MM.1S (cell line): ENCODE measurements at regions not wholly inside any gene's neighbourhood (a gene's known extent, or its start where the extent isn't known, plus 50 kb on each side); places are given as distances from the start of the nearest gene placed in this dataset.

ENCODE experiments used
- DNase-seq: peaks from one replicate; pipeline ENCODE4 v3.0.0-alpha.2; 2015
- H2AFZ ChIP-seq: fragments of 300-600 bp; sonication (generic); 2 replicates; pipeline ENCODE4 v1.6.0; 2016; ENCODE audit warnings: antibody characterized with exemption, low read length
- H3F3A ChIP-seq: fragments of 300-600 bp; sonication (generic); 2 replicates; pipeline ENCODE4 v1.6.1; 2016; ENCODE audit warnings: mild to moderate bottlenecking, antibody characterized with exemption, low read length, moderate library complexity, mixed read lengths; ENCODE audit not compliant: insufficient read depth
- H3K27ac ChIP-seq: fragments of 300-600 bp; sonication (generic); 2 replicates; pipeline ENCODE4 v1.5.1; 2016; ENCODE audit warnings: mild to moderate bottlenecking, low read length
- H3K27me3 ChIP-seq: fragments of 300-600 bp; sonication (generic); replicated peaks from 2 replicates; pipeline ENCODE4 v1.6.0; 2016; ENCODE audit warnings: low read length; ENCODE audit not compliant: insufficient read depth
- H3K36me3 ChIP-seq: fragments of 300-600 bp; sonication (generic); replicated peaks from 2 replicates; pipeline ENCODE4 v1.6.1; 2016; ENCODE audit warnings: mild to moderate bottlenecking, low read length, mixed read lengths; ENCODE audit not compliant: insufficient read depth
- H3K4me1 ChIP-seq: fragments of 300-600 bp; sonication (generic); 2 replicates; pipeline ENCODE4 v1.6.1; 2016; ENCODE audit warnings: low read length, mixed read lengths
- H3K4me2 ChIP-seq: fragments of 300-600 bp; sonication (generic); 2 replicates; pipeline ENCODE4 v1.6.0; 2016; ENCODE audit warnings: low read depth, low read length
- H3K4me3 ChIP-seq: fragments of 300-600 bp; sonication (generic); 2 replicates; pipeline ENCODE4 v1.5.1; 2016; ENCODE audit warnings: low read length, mixed read lengths
- H3K79me2 ChIP-seq: fragments of 300-600 bp; sonication (generic); 2 replicates; pipeline ENCODE4 v1.6.1; 2016; ENCODE audit warnings: mixed run types, low read length, mixed read lengths
- H3K9ac ChIP-seq: fragments of 300-600 bp; sonication (generic); 2 replicates; pipeline ENCODE4 v1.6.1; 2016; ENCODE audit warnings: low read length, mixed read lengths
- H3K9me2 ChIP-seq: fragments of 300-600 bp; sonication (generic); replicated peaks from 2 replicates; pipeline ENCODE4 v1.6.1; 2016; ENCODE audit warnings: mild to moderate bottlenecking, low read length, mixed read lengths; ENCODE audit not compliant: insufficient read depth
- H3K9me3 ChIP-seq: fragments of 300-600 bp; sonication (generic); replicated peaks from 2 replicates; pipeline ENCODE4 v1.6.1; 2016; ENCODE audit warnings: mild to moderate bottlenecking, low read length, mixed read lengths; ENCODE audit not compliant: insufficient read depth
- H4K20me1 ChIP-seq: fragments of 300-600 bp; sonication (generic); 2 replicates; pipeline ENCODE4 v1.6.1; 2016; ENCODE audit warnings: mild to moderate bottlenecking, low read length, moderate library complexity, mixed read lengths; ENCODE audit not compliant: insufficient read depth
- EZH2 ChIP-seq: fragments of 300-600 bp; sonication (generic); optimal IDR thresholded peaks from 2 replicates; pipeline ENCODE3; 2017; ENCODE audit warnings: low read depth, mild to moderate bottlenecking, antibody characterized with exemption, low read length, mixed read lengths
- EZH2phosphoT487 ChIP-seq: fragments of 300-600 bp; sonication (generic); IDR thresholded peaks from 2 replicates; pipeline ENCODE4 v1.6.1; 2018; ENCODE audit warnings: antibody characterized with exemption, low read length
- TF ChIP-seq, protein P1 (sequence below): fragments of 300-600 bp; sonication (generic); IDR thresholded peaks from 2 replicates; pipeline ENCODE4 v1.5.1; 2016; ENCODE audit warnings: antibody characterized with exemption, low read length, mixed read lengths

DNA sequence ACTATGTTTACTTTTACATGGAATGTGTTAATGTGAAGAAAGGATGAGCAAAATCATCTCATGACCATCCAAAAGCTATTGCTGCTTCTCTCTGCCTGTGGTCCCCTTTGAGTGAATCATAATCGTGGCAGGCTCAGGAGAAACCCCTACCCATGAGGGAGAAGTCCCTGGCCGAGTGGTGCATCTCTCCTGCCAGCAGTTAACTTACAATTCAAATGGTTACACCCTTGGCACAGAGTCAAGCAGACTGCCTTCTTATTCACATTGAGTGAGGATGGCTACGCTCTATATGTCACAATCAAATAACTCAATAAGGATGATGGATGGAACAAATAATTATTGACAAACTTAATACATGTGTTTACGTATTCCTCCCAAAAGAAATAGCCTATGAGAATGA is 179.1 kb downstream of the FGF1 start:
- no peak overlapping the region for H2AFZ ChIP-seq
- H3K27me3 ChIP-seq: no peaks in the 10 kb centered on the region
- H3K4me3 ChIP-seq: no peak overlapping the region
- no peak overlapping the region for H3K27ac ChIP-seq
- H3K9me2 ChIP-seq: no peaks in the 10 kb centered on the region
- H4K20me1 ChIP-seq: no peaks in the 10 kb centered on the region
- H3K79me2 ChIP-seq: no peaks in the 10 kb centered on the region
- H3K36me3 ChIP-seq: no peaks in the 10 kb centered on the region
- no peak for TF ChIP-seq EZH2phosphoT487
- TF ChIP-seq EZH2: no peak
- TF ChIP-seq, protein P1, sequence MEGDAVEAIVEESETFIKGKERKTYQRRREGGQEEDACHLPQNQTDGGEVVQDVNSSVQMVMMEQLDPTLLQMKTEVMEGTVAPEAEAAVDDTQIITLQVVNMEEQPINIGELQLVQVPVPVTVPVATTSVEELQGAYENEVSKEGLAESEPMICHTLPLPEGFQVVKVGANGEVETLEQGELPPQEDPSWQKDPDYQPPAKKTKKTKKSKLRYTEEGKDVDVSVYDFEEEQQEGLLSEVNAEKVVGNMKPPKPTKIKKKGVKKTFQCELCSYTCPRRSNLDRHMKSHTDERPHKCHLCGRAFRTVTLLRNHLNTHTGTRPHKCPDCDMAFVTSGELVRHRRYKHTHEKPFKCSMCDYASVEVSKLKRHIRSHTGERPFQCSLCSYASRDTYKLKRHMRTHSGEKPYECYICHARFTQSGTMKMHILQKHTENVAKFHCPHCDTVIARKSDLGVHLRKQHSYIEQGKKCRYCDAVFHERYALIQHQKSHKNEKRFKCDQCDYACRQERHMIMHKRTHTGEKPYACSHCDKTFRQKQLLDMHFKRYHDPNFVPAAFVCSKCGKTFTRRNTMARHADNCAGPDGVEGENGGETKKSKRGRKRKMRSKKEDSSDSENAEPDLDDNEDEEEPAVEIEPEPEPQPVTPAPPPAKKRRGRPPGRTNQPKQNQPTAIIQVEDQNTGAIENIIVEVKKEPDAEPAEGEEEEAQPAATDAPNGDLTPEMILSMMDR: no peak
- no peaks in the 10 kb centered on the region for H3K9me3 ChIP-seq
- DNase-seq: no peak
- no peak overlapping the region for H3K4me2 ChIP-seq
- no peak overlapping the region for H3K9ac ChIP-seq
- H3K4me1 ChIP-seq: no peaks in the 10 kb centered on the region
- H3F3A ChIP-seq: no peaks in the 10 kb centered on the region

DNA sequence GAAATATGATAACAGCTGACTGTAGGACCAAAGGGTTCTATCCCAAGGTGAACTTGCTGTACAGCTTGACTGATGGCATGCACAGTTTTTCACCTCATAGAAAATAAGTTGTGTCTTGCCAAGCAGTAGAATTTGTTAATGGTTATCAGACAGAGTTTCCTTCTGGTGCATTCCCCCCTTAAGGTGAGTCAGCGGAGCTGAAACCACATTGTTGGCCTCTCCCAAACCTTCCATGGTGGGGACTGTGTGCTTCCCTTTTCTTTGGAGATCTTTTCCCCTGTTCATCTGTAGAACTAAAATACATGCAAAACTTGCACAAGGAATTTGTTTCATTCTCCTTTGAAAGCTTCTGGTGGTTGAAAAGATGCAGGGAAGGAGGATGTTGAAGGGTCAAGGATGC is 179.8 kb downstream of the FGF1 start:
- no peak overlapping the region for H3K4me3 ChIP-seq
- DNase-seq: no peak

DNA sequence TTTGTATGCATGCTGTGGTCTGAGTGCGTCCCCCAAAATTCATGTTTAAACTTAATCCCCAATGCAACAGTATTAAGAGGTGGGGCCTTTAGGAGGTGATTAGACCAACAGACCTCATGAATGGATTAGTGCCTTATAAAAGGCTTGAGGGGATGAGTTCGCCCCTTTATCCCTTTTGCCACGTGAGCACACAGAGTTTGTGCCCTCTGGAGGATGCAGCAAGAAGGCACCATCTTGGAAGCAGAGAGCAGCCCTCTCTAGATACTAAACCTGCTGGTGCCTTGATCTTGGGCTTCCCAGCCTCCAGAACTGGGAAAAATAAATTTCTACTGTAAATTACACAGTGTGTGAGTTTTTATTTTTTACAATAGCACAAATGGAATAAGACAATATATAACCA is 177.1 kb upstream of the SPRY4 start:
- Histone ChIP-seq H3K4me2 (no peak overlapping the region), H3F3A (no peaks in the 10 kb centered on the region), H3K79me2 (no peaks in the 10 kb centered on the region), H2AFZ (no peak overlapping the region), H3K4me3 (no peak overlapping the region), H4K20me1 (no peaks in the 10 kb centered on the region), H3K27ac (no peak overlapping the region), H3K36me3 (no peaks in the 10 kb centered on the region), H3K27me3 (no peaks in the 10 kb centered on the region), H3K4me1 (no peaks in the 10 kb centered on the region), H3K9ac (no peak overlapping the region), H3K9me2 (no peaks in the 10 kb centered on the region), H3K9me3 (no peaks in the 10 kb centered on the region)
- no peak for TF ChIP-seq EZH2
- TF ChIP-seq, protein P1: no peak
- no peak for TF ChIP-seq EZH2phosphoT487
- no peak for DNase-seq

More for the DNA sequence above, 179.8 kb downstream of the FGF1 start:
- Histone ChIP-seq H3F3A (no peaks in the 10 kb centered on the region), H3K4me1 (no peaks in the 10 kb centered on the region), H3K4me2 (no peak overlapping the region), H3K79me2 (no peaks in the 10 kb centered on the region), H3K27ac (no peak overlapping the region), H3K36me3 (no peaks in the 10 kb centered on the region), H3K9ac (no peak overlapping the region), H3K27me3 (no peaks in the 10 kb centered on the region), H4K20me1 (no peaks in the 10 kb centered on the region), H2AFZ (no peak overlapping the region), H3K9me3 (no peaks in the 10 kb centered on the region), H3K9me2 (no peaks in the 10 kb centered on the region)
- TF ChIP-seq EZH2 (no peak), EZH2phosphoT487 (no peak)
- TF ChIP-seq, protein P1: no peak
